Activated CD8-positive, alpha-beta memory T cell treated with anti-CD3 and anti-CD28 coated beads, Interleukin-2, amount 50 U/mL, for 48 hours (primary cell): ENCODE measurements at regions not wholly inside any gene's neighbourhood (a gene's known extent, or its start where the extent isn't known, plus 50 kb on each side); places are given as distances from the start of the nearest gene placed in this dataset.

Source experiments
- DNase-seq: peaks from one replicate; pipeline ENCODE4 v3.0.0-alpha.2; 2020

- DNase-seq = no peak
Observed at GRCh38 chr20:63127700-63128364, 88.1 kb downstream of the YTHDF1 start.

DNA sequence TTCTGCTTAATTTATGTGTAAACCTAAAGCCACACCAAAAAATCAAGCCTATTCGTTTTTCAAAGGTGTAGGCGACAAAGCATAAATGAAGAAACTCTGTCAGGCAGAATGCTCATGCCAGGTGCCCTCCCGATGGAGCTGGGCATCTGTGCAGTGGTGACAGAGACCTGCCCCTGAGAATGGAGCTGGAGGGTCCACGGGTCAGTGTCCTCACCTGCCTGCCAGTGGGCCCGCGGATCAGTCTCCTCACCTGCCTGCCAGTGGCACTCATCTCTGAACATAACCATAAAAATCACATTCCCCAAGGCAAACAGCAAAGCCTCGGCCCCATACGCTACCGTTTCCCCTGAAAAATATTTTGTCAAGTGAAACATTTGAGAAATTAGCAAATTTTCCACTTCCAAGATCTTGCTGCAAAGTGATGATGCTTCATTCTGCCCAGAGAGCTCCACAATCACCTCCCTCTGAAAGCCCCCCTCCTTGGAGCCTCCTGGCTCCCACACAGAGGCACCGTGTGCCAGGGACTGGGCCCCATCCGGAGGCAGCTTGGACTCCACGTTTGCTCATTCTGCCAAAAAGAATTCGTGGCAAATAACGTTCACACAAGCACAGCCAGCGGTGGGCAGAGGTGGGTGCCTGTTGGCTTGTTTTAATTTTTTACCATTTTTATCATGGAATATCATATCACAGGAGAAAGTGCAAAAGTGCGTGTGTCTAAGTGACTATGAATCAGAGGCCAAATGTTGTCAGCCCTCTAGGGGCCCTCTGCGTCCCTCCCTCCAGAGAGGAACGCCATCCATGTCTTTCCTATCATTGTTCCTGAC is 88.8 kb downstream of the YTHDF1 start:
- DNase-seq = no peak

DNA sequence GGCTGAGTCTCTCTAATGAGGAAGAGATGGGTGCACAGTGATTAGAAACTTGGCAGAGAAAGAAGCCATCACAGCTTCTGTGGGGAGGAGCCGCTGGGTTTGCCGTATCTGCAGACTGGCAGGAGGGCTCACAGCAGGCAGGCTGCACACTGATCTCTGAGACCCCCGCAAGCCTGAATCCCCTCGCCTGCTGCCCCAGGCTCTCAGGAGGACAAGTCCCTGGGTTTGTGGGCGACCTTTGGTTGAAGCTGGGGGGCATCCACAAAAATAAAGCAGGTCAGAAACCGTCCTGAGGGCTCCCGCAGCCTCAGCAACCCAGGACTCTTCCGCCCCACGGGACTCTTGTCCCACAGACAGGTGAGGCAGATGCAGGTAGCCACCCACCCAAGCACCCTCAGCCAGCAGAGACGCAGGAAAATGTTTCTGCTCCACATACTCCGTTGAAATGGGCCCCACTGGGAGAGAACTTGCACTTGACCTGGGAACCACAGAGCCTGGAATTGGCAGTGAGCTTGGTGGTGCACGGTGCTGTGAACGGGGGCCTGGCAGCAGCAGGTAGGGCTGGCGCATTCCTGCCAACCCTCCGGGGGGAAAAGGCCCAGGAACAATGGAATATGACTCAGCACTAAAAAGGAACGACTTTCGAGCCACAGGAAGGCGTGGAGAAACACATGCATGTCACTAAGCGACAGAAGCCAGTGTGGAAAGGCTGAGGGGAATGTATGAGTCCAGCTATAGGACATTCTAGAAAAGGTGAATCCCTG is 89.9 kb downstream of the YTHDF1 start:
- no peak for DNase-seq

DNA sequence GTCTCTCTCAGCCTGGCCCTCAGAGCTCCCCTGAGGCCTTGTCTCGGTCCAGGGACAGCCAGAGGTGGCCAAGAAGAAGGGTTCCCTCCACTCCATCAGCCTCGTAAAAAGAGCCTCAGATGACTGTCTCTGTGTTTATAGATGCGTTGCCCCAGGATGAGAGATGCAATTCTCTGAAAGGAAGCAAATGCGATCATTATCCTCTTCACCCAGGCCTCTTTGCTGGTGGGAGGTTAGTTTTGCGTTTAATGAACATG is 90.4 kb downstream of the YTHDF1 start:
- no peak for DNase-seq

DNA sequence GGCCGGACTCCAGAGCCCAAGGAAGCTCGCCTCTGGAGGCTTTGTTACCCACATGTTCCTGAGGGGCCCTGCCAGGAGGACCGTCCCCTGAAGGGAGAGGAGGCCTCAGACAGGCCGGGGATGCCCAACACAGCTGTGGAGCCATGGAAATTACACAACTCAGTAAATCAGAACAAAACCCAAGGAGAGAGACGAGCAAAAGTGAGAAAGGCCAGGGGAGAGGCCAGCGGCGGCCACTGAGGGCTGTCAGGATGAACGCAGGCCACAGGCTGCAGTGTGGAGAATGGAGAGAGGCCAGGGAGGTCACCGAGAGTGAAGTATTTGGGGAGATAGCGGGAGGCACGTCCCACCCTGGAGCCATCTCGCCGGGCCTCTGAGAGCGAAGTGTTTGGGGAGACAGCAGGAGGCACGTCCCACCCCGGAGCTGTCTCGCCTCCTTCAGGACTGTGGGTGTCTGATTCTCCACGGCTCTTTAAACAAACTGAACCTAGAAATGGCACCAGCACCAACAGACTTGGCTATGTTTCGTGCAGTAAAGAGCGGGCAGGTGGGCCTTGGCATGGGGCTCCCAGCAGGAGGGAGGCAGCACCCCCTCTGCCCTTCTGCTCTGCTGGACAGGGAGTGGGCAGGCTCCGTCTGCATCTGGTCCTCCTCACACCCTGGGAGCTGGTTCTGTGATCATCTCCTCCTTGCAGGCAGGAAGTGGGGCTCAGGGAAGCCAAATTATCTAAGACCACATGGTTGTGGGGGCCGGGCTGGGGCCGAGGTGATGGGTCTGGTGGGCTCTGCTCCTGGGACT is 91.0 kb downstream of the YTHDF1 start:
- no peak for DNase-seq

GRCh38 chr20:63124092-63124781 is 91.7 kb downstream of the YTHDF1 start:
- DNase-seq = no peak

DNA sequence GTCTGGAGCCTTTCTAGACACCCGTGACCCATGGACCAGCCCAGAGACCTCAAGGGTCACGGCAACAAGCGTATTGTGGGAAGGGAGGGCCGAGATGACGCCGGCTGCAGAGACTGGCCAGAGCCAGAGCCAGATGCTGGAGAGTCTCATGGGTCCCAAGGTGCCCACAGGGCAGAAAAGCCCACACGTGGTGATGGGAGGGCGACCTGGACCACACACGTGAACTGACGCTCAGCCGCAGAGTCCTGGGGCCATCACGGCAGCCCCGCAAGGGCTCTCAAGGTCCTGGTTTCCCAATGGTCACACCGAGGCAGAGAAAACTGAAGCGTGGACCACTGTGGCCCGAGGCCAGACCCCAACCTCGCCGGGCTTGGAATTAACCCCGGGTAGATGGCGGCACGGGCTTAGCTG is 92.6 kb downstream of the YTHDF1 start:
- DNase-seq = no peak

DNA sequence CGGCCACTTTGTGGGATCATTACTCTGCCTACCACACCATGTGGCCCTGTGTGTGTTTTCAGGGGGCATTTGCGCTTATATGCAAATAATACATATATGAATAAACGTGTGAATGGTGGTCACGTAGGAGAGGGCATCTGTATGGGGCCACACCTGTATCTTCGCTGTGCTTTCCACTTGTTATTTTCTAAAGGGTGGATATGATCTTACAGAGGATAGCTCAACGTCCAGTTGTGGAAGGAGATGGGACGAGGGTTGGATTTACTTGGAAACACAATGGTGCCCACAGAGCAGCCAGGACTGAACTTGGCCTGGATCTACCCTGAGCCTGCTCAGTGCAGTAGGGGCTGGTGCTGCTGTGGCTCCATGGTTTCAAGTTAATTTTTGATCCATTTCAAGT is 93.3 kb downstream of the YTHDF1 start:
- DNase-seq = no peak

- no peak for DNase-seq
Observed at GRCh38 chr20:63121749-63122405, 94.1 kb downstream of the YTHDF1 start.

GRCh38 chr20:63121246-63121645 is 94.7 kb downstream of the YTHDF1 start:
- no peak for DNase-seq

DNA sequence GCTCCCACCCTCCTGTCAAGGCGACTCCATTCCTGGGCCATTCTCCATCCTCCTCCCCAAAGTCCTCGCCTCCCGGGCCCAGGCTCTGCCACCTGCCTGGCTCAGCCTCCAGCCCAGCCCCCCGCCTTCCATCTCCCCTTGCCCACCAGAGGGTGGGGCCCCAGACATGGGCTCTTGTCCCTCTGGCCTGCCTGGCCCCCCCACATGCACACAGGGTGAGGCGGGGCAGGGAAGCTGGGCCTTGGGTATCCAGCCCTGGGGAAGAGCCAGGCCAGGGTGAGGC is 95.2 kb downstream of the YTHDF1 start:
- DNase-seq = no peak

- DNase-seq = no peak
Observed at GRCh38 chr20:63119963-63120807, 95.7 kb downstream of the YTHDF1 start.

GRCh38 chr20:63119121-63119962 is 96.6 kb downstream of the YTHDF1 start:
- DNase-seq = no peak

GRCh38 chr20:63118303-63119120 is 97.4 kb downstream of the YTHDF1 start:
- no peak for DNase-seq

- no peak for DNase-seq
Observed at GRCh38 chr20:63117661-63118302, 98.1 kb downstream of the YTHDF1 start.

- no peak for DNase-seq
Observed at GRCh38 chr20:63117151-63117550, 98.8 kb downstream of the YTHDF1 start.

GRCh38 chr20:63116412-63117106 is 99.4 kb downstream of the YTHDF1 start:
- DNase-seq = peak; percentile 61
